ENCODE measurements at regions not wholly inside any gene's neighbourhood (a gene's known extent, or its start where the extent isn't known, plus 50 kb on each side); places are given as distances from the start of the nearest gene placed in this dataset.
"Not testable (repeated sequence)": the region's sequence is repeated elsewhere in the genome, so short reads cannot be mapped to it uniquely, and the experiment has no call there.

DNA sequence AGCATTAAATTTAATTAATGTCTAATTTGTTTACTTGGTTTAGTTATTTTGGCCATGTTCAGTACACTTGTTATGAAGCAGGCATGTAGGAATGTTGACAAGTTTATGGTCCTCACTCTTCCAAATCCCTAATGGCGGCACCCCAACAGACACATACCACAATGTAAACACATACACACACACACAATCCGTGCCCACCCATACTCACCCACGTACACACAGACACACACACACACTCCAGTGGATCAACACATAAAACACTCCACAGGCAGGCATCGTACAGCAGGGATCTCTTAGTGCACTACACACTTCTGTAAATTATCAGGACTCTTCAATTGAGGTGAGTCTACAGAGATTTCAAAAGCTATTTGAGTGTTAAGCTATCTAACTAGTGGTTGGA, 767.5 kb downstream of the FOXD4L6 start:
- H3K27ac Mint-ChIP-seq, H3K27me3 Mint-ChIP-seq, ATAC-seq, H3K36me3 Mint-ChIP-seq, H3K4me1 Mint-ChIP-seq, H3K4me3 Mint-ChIP-seq, H3K9me3 Mint-ChIP-seq: not testable (repeated sequence)

- not testable (repeated sequence) for H3K4me1 Mint-ChIP-seq, H3K9me3 Mint-ChIP-seq, H3K27ac Mint-ChIP-seq, H3K36me3 Mint-ChIP-seq, H3K4me3 Mint-ChIP-seq, ATAC-seq, H3K27me3 Mint-ChIP-seq
Observed at GRCh38 chr9:40330958-40331357, 797.5 kb downstream of the FOXD4L6 start.

GRCh38 chr9:40328907-40329306, 799.6 kb downstream of the FOXD4L6 start:
- not testable (repeated sequence) for H3K36me3 Mint-ChIP-seq, ATAC-seq, H3K4me3 Mint-ChIP-seq, H3K27me3 Mint-ChIP-seq, H3K27ac Mint-ChIP-seq, H3K9me3 Mint-ChIP-seq, H3K4me1 Mint-ChIP-seq

DNA sequence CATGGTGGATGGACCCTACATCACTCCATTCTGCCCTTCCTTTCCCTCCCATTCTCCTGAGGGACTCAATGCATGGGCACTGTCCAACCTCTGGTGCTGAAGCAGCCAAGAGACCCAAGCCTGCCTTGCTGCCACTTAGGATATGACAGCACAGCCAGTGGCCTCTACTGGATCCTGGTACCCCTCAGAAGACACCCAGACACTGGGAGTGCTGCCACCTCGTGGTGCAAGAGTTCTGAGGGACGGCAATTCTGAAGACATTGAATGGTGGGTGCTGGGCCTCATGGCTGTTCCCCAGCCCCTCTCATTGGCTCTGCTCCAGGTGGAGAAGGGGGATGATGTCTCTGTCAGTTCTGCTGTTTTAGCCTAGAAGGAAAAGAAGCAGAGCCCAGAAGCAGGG, 802.3 kb downstream of the FOXD4L6 start:
- H3K27ac Mint-ChIP-seq, ATAC-seq, H3K27me3 Mint-ChIP-seq, H3K9me3 Mint-ChIP-seq, H3K4me1 Mint-ChIP-seq, H3K4me3 Mint-ChIP-seq, H3K36me3 Mint-ChIP-seq: not testable (repeated sequence)

- not testable (repeated sequence) for ATAC-seq, H3K27ac Mint-ChIP-seq, H3K4me3 Mint-ChIP-seq, H3K27me3 Mint-ChIP-seq, H3K9me3 Mint-ChIP-seq, H3K36me3 Mint-ChIP-seq, H3K4me1 Mint-ChIP-seq
Observed at GRCh38 chr9:40322730-40323129, 805.8 kb downstream of the FOXD4L6 start.

GRCh38 chr9:40321857-40322256, 806.6 kb downstream of the FOXD4L6 start:
- H3K36me3 Mint-ChIP-seq, H3K4me1 Mint-ChIP-seq, H3K9me3 Mint-ChIP-seq, H3K27me3 Mint-ChIP-seq, H3K27ac Mint-ChIP-seq, H3K4me3 Mint-ChIP-seq: not testable (repeated sequence)
- ATAC-seq: peak; percentile 16

- H3K27ac Mint-ChIP-seq, H3K4me1 Mint-ChIP-seq, H3K4me3 Mint-ChIP-seq, H3K9me3 Mint-ChIP-seq, ATAC-seq, H3K27me3 Mint-ChIP-seq, H3K36me3 Mint-ChIP-seq: not testable (repeated sequence)
Observed at GRCh38 chr9:40321204-40321603, 807.3 kb downstream of the FOXD4L6 start.

- not testable (repeated sequence) for H3K27ac Mint-ChIP-seq, H3K27me3 Mint-ChIP-seq, H3K4me1 Mint-ChIP-seq, H3K36me3 Mint-ChIP-seq, ATAC-seq, H3K9me3 Mint-ChIP-seq, H3K4me3 Mint-ChIP-seq
Observed at GRCh38 chr9:40315215-40315614, 813.3 kb downstream of the FOXD4L6 start.

DNA sequence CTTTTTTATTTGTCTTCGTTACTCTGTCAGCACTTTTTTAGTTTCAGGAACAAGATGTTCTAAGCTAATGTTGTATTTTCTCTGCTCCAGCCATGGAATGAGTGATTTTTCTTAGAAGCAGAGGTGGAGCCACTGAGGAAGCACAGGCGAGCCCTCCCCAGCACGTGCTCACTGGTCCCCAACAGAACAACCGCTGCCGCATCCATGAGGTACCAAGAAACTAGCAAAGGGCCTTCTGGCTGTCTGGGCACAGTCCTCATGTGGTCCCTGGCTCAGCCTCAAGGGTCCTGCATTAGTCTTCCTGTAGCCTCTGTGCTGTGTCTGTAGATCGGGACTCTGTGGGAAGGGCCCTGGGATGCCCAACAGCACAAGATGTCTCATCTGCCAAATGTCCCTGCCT, 838.5 kb downstream of the FOXD4L6 start:
- ATAC-seq, H3K4me3 Mint-ChIP-seq, H3K27ac Mint-ChIP-seq, H3K4me1 Mint-ChIP-seq, H3K9me3 Mint-ChIP-seq, H3K27me3 Mint-ChIP-seq, H3K36me3 Mint-ChIP-seq: not testable (repeated sequence)

All from stimulated activated memory B cell treated with anti-CD40 and anti-IgM and Interleukin-4, amounts not matched to agents 10 μg/mL and 1 μg/mL and 100 μg/mL, for 72 hours (primary cell).